ENCODE measurements at regions not wholly inside any gene's neighbourhood (a gene's known extent, or its start where the extent isn't known, plus 50 kb on each side); places are given as distances from the start of the nearest gene placed in this dataset.

GRCh38 chr9:119763260-119763659 is 394.0 kb upstream of the BRINP1 start:
- CTCF ChIA-PET = no interaction called here
- no peak for DNase-seq (ENCODE audit: low read depth, low spot score)
- POLR2A ChIA-PET = no interaction called here
- TF ChIP-seq CTCF (IDR thresholded peaks at IDR 0.05; ENCODE audit: insufficient read depth, low read length, missing control alignments) = no peak
- no peak overlapping the region for H3K4me3 ChIP-seq (ENCODE audit: low read depth, low read length)

DNA sequence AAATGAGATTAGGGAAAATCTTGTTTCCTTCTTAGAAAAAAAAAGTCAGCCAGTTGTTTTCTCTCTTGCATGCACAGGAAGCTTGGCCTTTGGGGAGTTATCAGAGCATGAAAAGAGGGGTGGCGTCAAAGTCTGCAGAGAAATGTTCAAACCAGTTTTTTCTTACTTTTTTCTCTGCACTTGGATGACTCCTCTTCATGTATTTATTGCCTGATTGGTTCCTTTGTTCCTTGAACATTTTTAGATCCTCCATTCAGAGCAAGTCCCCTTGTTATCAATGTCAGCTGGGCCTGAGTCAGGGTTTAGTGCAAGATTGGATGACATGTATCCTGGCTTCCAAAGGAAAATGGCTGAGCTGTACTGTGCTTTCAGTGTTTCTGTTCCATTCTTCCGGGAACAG is 392.6 kb upstream of the BRINP1 start:
- ChIA-PET CTCF (no interaction called here), POLR2A (no interaction called here)
- TF ChIP-seq CTCF (IDR thresholded peaks at IDR 0.05; ENCODE audit: insufficient read depth, low read length, missing control alignments) = no peak
- H3K4me3 ChIP-seq (ENCODE audit: low read depth, low read length) = no peak overlapping the region
- DNase-seq (ENCODE audit: low read depth, low spot score) = no peak

DNA sequence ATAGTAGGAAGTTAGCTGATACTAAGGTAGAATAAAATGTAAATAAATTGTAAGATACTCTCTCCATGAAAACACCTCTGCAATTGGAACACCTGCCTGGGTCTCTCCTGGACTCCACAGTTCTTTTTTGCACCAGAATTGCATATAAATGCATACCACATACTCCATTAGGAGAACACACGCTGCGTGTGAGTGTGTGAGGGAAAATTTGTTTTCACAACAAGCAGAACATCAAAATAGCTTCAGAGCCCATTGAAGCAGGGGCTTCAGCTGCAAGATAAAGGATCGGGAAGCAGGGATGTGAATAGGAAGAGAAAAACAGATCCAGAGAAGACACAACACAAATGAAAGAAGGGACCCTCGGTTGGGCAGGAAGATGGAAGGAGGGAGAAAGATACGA is 389.8 kb upstream of the BRINP1 start:
- CTCF ChIA-PET = no interaction called here
- H3K4me3 ChIP-seq (ENCODE audit: low read depth, low read length) = no peak overlapping the region
- TF ChIP-seq CTCF (IDR thresholded peaks at IDR 0.05; ENCODE audit: insufficient read depth, low read length, missing control alignments) = no peak
- no peak for DNase-seq (ENCODE audit: low read depth, low spot score)
- POLR2A ChIA-PET = no interaction called here

DNA sequence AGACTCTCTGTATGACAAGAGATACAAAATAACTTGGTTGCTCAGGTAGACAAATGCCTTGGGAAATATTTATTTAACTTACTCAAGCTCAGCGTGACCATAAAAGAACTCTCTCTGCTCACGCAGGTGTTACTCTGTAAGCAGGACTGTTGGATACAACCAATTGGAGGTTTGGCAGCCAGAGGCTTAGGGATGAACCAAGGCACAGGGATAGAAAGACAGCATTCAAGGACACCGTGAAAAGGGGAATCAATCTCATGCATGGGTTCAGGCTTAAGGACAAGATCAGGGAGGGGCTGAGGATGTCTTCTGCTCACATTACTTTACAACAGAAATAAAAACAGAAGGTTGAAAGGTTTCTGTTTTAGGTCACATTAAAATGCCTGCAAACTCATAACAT is 389.0 kb upstream of the BRINP1 start:
- H3K4me3 ChIP-seq (ENCODE audit: low read depth, low read length) = no peak overlapping the region
- TF ChIP-seq CTCF (IDR thresholded peaks at IDR 0.05; ENCODE audit: insufficient read depth, low read length, missing control alignments) = no peak
- ChIA-PET POLR2A (no interaction called here), CTCF (no interaction called here)
- DNase-seq (ENCODE audit: low read depth, low spot score) = no peak

DNA sequence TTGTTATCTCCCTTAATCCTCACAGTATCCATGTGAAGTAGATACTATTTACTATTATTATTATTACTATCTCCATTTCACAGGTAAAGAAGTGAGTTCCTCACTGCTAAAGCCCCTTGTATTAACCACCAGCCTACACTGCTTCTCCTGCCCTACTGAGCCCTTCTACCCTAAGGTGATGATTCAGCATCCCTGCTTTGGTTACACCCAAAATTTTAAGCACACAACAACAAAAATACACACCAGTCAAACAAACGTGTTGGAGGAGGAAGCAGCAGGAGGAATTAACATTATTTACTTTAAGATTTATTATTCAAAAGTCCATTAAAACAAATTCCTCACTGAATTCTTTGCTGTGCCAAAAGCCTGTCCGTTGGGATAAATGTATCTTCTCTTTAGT is 370.2 kb upstream of the BRINP1 start:
- ChIA-PET POLR2A (no interaction called here), CTCF (no interaction called here)
- no peak for DNase-seq (ENCODE audit: low read depth, low spot score)
- H3K4me3 ChIP-seq (ENCODE audit: low read depth, low read length) = no peak overlapping the region
- no peak for TF ChIP-seq CTCF (IDR thresholded peaks at IDR 0.05; ENCODE audit: insufficient read depth, low read length, missing control alignments)

DNA sequence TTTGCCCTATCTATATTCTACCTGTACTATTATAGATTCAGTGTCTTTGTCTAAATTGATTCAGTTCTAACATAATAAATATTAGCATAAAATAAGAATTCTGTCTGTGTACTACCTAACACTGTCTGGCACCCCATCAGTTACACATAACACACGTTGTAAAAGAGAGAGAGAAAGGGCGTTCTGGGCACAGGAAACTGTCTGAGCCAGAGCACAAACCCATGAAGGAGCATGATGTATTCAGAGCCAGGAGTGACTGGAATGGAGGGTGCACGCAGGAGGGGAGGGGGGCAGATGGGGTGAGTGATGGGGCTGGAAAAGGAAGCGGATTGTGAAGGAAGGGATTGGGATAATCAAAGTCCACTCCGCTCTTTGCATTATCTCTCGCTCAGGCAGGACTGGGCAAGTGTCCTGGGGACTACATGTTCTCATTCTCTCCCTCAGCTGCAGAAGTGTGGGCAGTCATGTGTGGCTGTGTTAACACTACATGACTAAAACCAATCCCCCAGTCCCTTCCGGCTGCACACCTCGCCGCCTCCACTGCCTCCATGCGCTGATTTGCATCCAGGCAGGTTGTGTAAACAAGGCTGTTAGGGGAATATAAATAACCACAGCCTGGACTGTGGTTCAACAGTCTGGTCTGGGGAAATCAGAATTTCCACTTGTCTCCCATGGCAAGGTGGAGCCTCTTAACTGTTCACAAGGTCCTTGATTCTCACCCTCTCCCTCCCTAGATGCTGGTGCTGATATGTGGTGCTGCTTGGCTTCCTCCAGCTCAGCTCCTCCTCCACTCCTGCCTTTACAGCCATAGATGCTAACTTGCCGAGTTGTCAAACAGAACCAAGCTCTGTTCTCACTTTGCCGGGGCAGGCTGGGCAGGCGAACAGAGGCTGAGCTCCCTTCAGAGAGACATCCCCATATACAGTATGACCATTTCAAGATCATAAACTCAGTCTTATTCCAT is 367.5 kb upstream of the BRINP1 start:
- CTCF ChIA-PET = no interaction called here
- no peak for DNase-seq (ENCODE audit: low read depth, low spot score)

More for the DNA sequence above, 367.5 kb upstream of the BRINP1 start:
- POLR2A ChIA-PET = no interaction called here
- TF ChIP-seq CTCF (IDR thresholded peaks at IDR 0.05; ENCODE audit: insufficient read depth, low read length, missing control alignments) = no peak
- H3K4me3 ChIP-seq (ENCODE audit: low read depth, low read length) = no peak overlapping the region
